Vagina (tissue), 2 donors: ENCODE measurements at regions not wholly inside any gene's neighbourhood (a gene's known extent, or its start where the extent isn't known, plus 50 kb on each side); places are given as distances from the start of the nearest gene placed in this dataset.
A peak's percentile ranks its signal among the peaks of the same experiment; 100 is the strongest.

ENCODE experiments used
- CTCF ChIP-seq, 3 experiments: fragments of 450-650 bp in 2 of 3; fragments of 200-600 bp in 1 of 3; sonication (generic) in 1 of 3; IDR thresholded peaks; one replicate each; pipeline ENCODE4 v1.5.1; 2017 to 2019; ENCODE audit warnings: antibody characterized with exemption in 3 of 3, mild to moderate bottlenecking in 2 of 3, moderate library complexity in 2 of 3
- POLR2A ChIP-seq, 2 donors: fragments of 450-650 bp; IDR thresholded peaks; one replicate each; pipeline ENCODE4 v1.6.1; 2017; ENCODE audit warnings: antibody characterized with exemption in 2 of 2, mild to moderate bottlenecking in 2 of 2, moderate library complexity in 2 of 2
- POLR2AphosphoS5 ChIP-seq, 2 donors: sonication (generic); formaldehyde crosslinking; IDR thresholded peaks; one replicate each; pipeline ENCODE4 v1.9.0; 2017; ENCODE audit warnings: antibody characterized with exemption in 2 of 2, mild to moderate bottlenecking in 2 of 2, low read depth in 1 of 2; ENCODE audit not compliant: insufficient read depth in 1 of 2

- TF ChIP-seq CTCF (IDR thresholded peaks at IDR 0.05) (no peak), POLR2A (IDR thresholded peaks at IDR 0.05) (no peak), POLR2AphosphoS5 (IDR thresholded peaks at IDR 0.05; ENCODE audit: insufficient read depth in 1 of 2, low read depth in 1 of 2) (peak; percentile 22 to 78)
Observed at GRCh38 chr7:67738958-67739357, 742.3 kb downstream of the TYW1 start.
